Endothelial cell of umbilical vein (primary cell): ENCODE measurements at regions not wholly inside any gene's neighbourhood (a gene's known extent, or its start where the extent isn't known, plus 50 kb on each side); places are given as distances from the start of the nearest gene placed in this dataset.

Source experiments
- BruUV-seq: library from RNA; stranded (reverse); fragments of 400-500 nt; replicated peaks from 2 replicates; lab custom pipeline; 2021; lab: Mats Ljungman, UMichigan
- CTCF ChIA-PET: fragments of 300-600, 350-600 bp; sonication (Branson Sonifier 250); formaldehyde crosslinking; loops from one replicate; lab custom pipeline; 2021; ENCODE audit warnings: antibody characterized with exemption, inconsistent platforms; lab: Charles Lee
- POLR2A ChIA-PET: fragments of 300-600, 350-600 bp; sonication (Branson Sonifier 250); formaldehyde crosslinking; loops from one replicate; lab custom pipeline; 2021; ENCODE audit warnings: antibody characterized with exemption, inconsistent platforms; lab: Charles Lee
- DNase-seq: peaks from one replicate; pipeline ENCODE4 v3.0.0-alpha.2; 2011; ENCODE audit warnings: low read depth, low spot score
- FAIRE-seq: peaks from 2 replicates; lab custom pipeline; 2011; peaks lifted over from hg19 to GRCh38; lab: Jason Lieb, UNC
- H2AFZ ChIP-seq: 2 replicates; pipeline ENCODE4 v1.6.0; 2012; ENCODE audit warnings: low read depth, low read length, control low read depth, inconsistent platforms
- H3K27ac ChIP-seq: 2 replicates; pipeline ENCODE4 v1.5.1; 2011; ENCODE audit warnings: low read depth, mild to moderate bottlenecking, control low read depth, low read length, moderate library complexity; ENCODE audit not compliant: insufficient read depth
- H3K27me3 ChIP-seq, 2 experiments: 2 replicates each; pipeline versions ENCODE4 v1.6.0 to v1.6.1; 2011; ENCODE audit warnings: low read length in 2 of 2, mixed read lengths in 1 of 2; ENCODE audit not compliant: control insufficient read depth in 2 of 2, insufficient read depth in 2 of 2
- H3K36me3 ChIP-seq, 2 experiments: 2 replicates in 1 of 2; 3 replicates in 1 of 2; pipeline ENCODE4 v1.5.1; 2011; ENCODE audit warnings: low read length in 2 of 2, mild to moderate bottlenecking in 1 of 2, moderate library complexity in 1 of 2; ENCODE audit not compliant: control insufficient read depth in 2 of 2, insufficient read depth in 2 of 2; ENCODE audit errors: extremely low read depth in 1 of 2
- H3K4me1 ChIP-seq: 3 replicates; pipeline ENCODE4 v1.5.1; 2011; ENCODE audit warnings: mild to moderate bottlenecking, low read length; ENCODE audit not compliant: control insufficient read depth, insufficient read depth; ENCODE audit errors: extremely low read depth
- H3K4me2 ChIP-seq: 2 replicates; pipeline ENCODE4 v1.6.1; 2011; ENCODE audit warnings: low read length, control low read depth, mixed read lengths; ENCODE audit not compliant: insufficient read depth
- H3K4me3 ChIP-seq, 3 experiments: fragments of 200-600 bp in 1 of 3; sonication (generic), shearing (Covaris generic) in 1 of 3; replicated peaks in 1 of 3; 2 replicates each; pipeline ENCODE4 v1.5.1; 2011 to 2016; ENCODE audit warnings: control low read depth in 3 of 3, low read length in 3 of 3, mild to moderate bottlenecking in 2 of 3, inconsistent platforms in 1 of 3, low read depth in 1 of 3, moderate library complexity in 1 of 3; ENCODE audit not compliant: insufficient read depth in 1 of 3
- H3K79me2 ChIP-seq: 2 replicates; pipeline ENCODE4 v1.6.0; 2012; ENCODE audit warnings: low read length, inconsistent platforms; ENCODE audit not compliant: control insufficient read depth, insufficient read depth
- H3K9ac ChIP-seq: replicated peaks from 2 replicates; pipeline ENCODE3; 2011; ENCODE audit warnings: low read length, control low read depth; ENCODE audit not compliant: insufficient read depth; ENCODE audit errors: extremely low read depth
- H3K9me1 ChIP-seq: replicated peaks from 3 replicates; pipeline ENCODE4 v1.6.0; 2011; ENCODE audit warnings: mild to moderate bottlenecking, low read length; ENCODE audit not compliant: control insufficient read depth, insufficient read depth; ENCODE audit errors: extremely low read depth
- H3K9me3 ChIP-seq: replicated peaks from 2 replicates; pipeline ENCODE4 v1.5.1; 2012; ENCODE audit warnings: low read length, inconsistent platforms; ENCODE audit not compliant: control insufficient read depth, insufficient read depth
- H4K20me1 ChIP-seq: replicated peaks from 2 replicates; pipeline ENCODE3; 2011; ENCODE audit warnings: mild to moderate bottlenecking, low read length; ENCODE audit not compliant: control insufficient read depth, insufficient read depth; ENCODE audit errors: extremely low read depth
- EZH2 ChIP-seq: IDR thresholded peaks from 2 replicates; pipeline ENCODE4 v1.6.1; 2012; ENCODE audit warnings: borderline replicate concordance, low read depth, mild to moderate bottlenecking, moderate library complexity, low read length, inconsistent platforms; ENCODE audit not compliant: severe bottlenecking
- FOS ChIP-seq: IDR thresholded peaks from 2 replicates; pipeline ENCODE4 v1.6.1; 2011; ENCODE audit warnings: mild to moderate bottlenecking, low read length, moderate library complexity, borderline replicate concordance; ENCODE audit not compliant: insufficient read depth
- GATA2 ChIP-seq: IDR thresholded peaks from 2 replicates; pipeline ENCODE4 v1.7.0; 2011; ENCODE audit warnings: low read depth, mild to moderate bottlenecking, moderate library complexity, mixed read lengths, low read length; ENCODE audit not compliant: insufficient read length, insufficient read depth
- JUN ChIP-seq: IDR thresholded peaks from 2 replicates; pipeline ENCODE4 v1.6.1; 2011; ENCODE audit warnings: borderline replicate concordance, low read depth; ENCODE audit not compliant: insufficient read length, insufficient read depth
- MYC ChIP-seq: IDR thresholded peaks from one replicate; pipeline ENCODE4 v1.6.1; 2011; ENCODE audit warnings: mild to moderate bottlenecking, low read depth, low read length
- POLR2A ChIP-seq: IDR thresholded peaks from 2 replicates; pipeline ENCODE4 v1.6.1; 2012; ENCODE audit warnings: low read depth, mild to moderate bottlenecking, control low read depth, low read length
- POLR2AphosphoS5 ChIP-seq: IDR thresholded peaks from 2 replicates; pipeline ENCODE4 v1.6.1; 2012; ENCODE audit warnings: low read depth, mild to moderate bottlenecking, control low read depth, low read length, moderate library complexity; ENCODE audit not compliant: insufficient read depth
- dilution Hi-C: fragments of 300-500 bp; cut with MboI; formaldehyde crosslinking; loops from one replicate; pipeline ENCODE4 v1.15.0; 2019; ENCODE audit warnings: low sequenced_read_pairs; ENCODE audit not compliant: extremely low pct_ligation_motif_present
- intact Hi-C: fragments of 100-400 bp; cut with micrococcal nuclease; formaldehyde crosslinking; loops from one replicate; pipeline ENCODE4 v1.10.0; 2022
- TF ChIP-seq, protein P1 (sequence below), 2 donors: IDR thresholded peaks; 1 replicate in 1 of 2; 2 replicates in 1 of 2; pipeline ENCODE4 v1.5.1; 2011; ENCODE audit warnings: low read length in 2 of 2, mild to moderate bottlenecking in 2 of 2, moderate library complexity in 2 of 2, control low read depth in 1 of 2, inconsistent platforms in 1 of 2, low read depth in 1 of 2; ENCODE audit not compliant: insufficient read depth in 1 of 2; ENCODE audit errors: extremely low read depth in 1 of 2
- TF ChIP-seq, protein P2 (sequence below): IDR thresholded peaks from 2 replicates; pipeline ENCODE4 v1.6.1; 2011; ENCODE audit not compliant: insufficient read depth, insufficient read length

DNA sequence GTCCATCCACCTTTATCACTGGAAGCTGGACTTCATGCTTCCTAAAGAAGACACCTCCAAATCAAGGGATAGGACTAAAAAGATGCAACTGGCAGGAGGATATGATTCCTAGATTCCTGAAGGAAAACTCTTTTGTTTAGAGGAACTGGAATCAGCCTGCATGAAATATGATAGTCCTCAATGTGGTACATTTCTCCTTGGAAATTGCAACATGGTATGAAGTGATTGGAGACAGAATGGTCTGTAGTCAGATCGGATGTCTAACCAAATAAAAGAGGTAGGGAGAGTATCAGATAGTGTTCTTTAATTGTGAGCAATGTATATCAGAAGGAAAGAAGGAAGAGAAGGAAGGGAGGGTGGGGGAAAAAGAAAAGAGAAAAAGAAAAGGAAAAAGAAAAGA, 116.1 kb upstream of the FSTL4 start:
- TF ChIP-seq EZH2 (no peak), MYC (no peak), POLR2AphosphoS5 (no peak), JUN (no peak), GATA2 (no peak), POLR2A (no peak), FOS (no peak)
- TF ChIP-seq, protein P1, sequence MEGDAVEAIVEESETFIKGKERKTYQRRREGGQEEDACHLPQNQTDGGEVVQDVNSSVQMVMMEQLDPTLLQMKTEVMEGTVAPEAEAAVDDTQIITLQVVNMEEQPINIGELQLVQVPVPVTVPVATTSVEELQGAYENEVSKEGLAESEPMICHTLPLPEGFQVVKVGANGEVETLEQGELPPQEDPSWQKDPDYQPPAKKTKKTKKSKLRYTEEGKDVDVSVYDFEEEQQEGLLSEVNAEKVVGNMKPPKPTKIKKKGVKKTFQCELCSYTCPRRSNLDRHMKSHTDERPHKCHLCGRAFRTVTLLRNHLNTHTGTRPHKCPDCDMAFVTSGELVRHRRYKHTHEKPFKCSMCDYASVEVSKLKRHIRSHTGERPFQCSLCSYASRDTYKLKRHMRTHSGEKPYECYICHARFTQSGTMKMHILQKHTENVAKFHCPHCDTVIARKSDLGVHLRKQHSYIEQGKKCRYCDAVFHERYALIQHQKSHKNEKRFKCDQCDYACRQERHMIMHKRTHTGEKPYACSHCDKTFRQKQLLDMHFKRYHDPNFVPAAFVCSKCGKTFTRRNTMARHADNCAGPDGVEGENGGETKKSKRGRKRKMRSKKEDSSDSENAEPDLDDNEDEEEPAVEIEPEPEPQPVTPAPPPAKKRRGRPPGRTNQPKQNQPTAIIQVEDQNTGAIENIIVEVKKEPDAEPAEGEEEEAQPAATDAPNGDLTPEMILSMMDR (IDR thresholded peaks at IDR 0.05; ENCODE audit: extremely low read depth in 1 of 2, insufficient read depth in 1 of 2, low read depth in 1 of 2, low read length in 2 of 2), result no peak
- TF ChIP-seq, protein P2, sequence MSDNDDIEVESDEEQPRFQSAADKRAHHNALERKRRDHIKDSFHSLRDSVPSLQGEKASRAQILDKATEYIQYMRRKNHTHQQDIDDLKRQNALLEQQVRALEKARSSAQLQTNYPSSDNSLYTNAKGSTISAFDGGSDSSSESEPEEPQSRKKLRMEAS, result no peak
- H3K79me2 ChIP-seq, result no peaks in the 10 kb centered on the region
- intact Hi-C loops, result no loop called here
- H4K20me1 ChIP-seq, result no peaks in the 10 kb centered on the region
- no TSS peak for BruUV-seq
- no peaks in the 10 kb centered on the region for H3K9me1 ChIP-seq
- H2AFZ ChIP-seq, result no peak overlapping the region
- no peak for DNase-seq
- H3K36me3 ChIP-seq, result no peaks in the 10 kb centered on the region
- ChIA-PET POLR2A (no interaction called here), CTCF (interaction anchor here (0.7 kb wide), 1 partner anchor 215 kb away, joined by 3 read pairs; no protein-coding TSS in a partner anchor)
- dilution Hi-C loops, result no loop called here
- H3K4me2 ChIP-seq, result no peak overlapping the region
- H3K27me3 ChIP-seq, result peaks cover 0 to 5% of the 10 kb centered on the region in 2 experiments
- no peak overlapping the region for H3K9ac ChIP-seq
- no peak overlapping the region for H3K4me3 ChIP-seq
- H3K4me1 ChIP-seq, result no peaks in the 10 kb centered on the region
- H3K27ac ChIP-seq, result no peak overlapping the region
- H3K9me3 ChIP-seq, result no peaks in the 10 kb centered on the region
- no peak for FAIRE-seq
